ENCODE measurements at regions not wholly inside any gene's neighbourhood (a gene's known extent, or its start where the extent isn't known, plus 50 kb on each side); places are given as distances from the start of the nearest gene placed in this dataset.

GRCh38 chr14:97581016-97581415 lies 783.8 kb downstream of the VRK1 start:
- DNase-seq (ENCODE audit: low spot score): no peak

- DNase-seq (ENCODE audit: low spot score): no peak
Observed at GRCh38 chr14:97582022-97582421, 784.8 kb downstream of the VRK1 start.

GRCh38 chr14:97584528-97584927 lies 787.3 kb downstream of the VRK1 start:
- DNase-seq (ENCODE audit: low spot score): no peak

GRCh38 chr14:97592341-97592980 lies 795.3 kb downstream of the VRK1 start:
- DNase-seq (ENCODE audit: low spot score): no peak

GRCh38 chr14:97594306-97594705 lies 797.1 kb downstream of the VRK1 start:
- DNase-seq (ENCODE audit: low spot score): no peak

GRCh38 chr14:97602438-97603117 lies 805.4 kb downstream of the VRK1 start:
- no peak for DNase-seq (ENCODE audit: low spot score)

GRCh38 chr14:97603201-97603600 lies 806.0 kb downstream of the VRK1 start:
- no peak for DNase-seq (ENCODE audit: low spot score)

- DNase-seq (ENCODE audit: low spot score): no peak
Observed at GRCh38 chr14:97604731-97605130, 807.5 kb downstream of the VRK1 start.

GRCh38 chr14:97618401-97618800 lies 821.2 kb downstream of the VRK1 start:
- no peak for DNase-seq (ENCODE audit: low spot score)

GRCh38 chr14:97618917-97619690 lies 821.9 kb downstream of the VRK1 start:
- no peak for DNase-seq (ENCODE audit: low spot score)

- DNase-seq (ENCODE audit: low spot score): no peak
Observed at GRCh38 chr14:97620066-97620465, 822.9 kb downstream of the VRK1 start.

GRCh38 chr14:97624985-97625384 lies 827.8 kb downstream of the VRK1 start:
- DNase-seq (ENCODE audit: low spot score): no peak

GRCh38 chr14:97625477-97625876 lies 828.3 kb downstream of the VRK1 start:
- no peak for DNase-seq (ENCODE audit: low spot score)

GRCh38 chr14:97626088-97626487 lies 828.9 kb downstream of the VRK1 start:
- DNase-seq (ENCODE audit: low spot score): no peak

GRCh38 chr14:97630249-97630648 lies 833.1 kb downstream of the VRK1 start:
- DNase-seq (ENCODE audit: low spot score): no peak

- DNase-seq (ENCODE audit: low spot score): no peak
Observed at GRCh38 chr14:97633131-97633738, 836.1 kb downstream of the VRK1 start.

GRCh38 chr14:97634751-97635150 lies 837.6 kb downstream of the VRK1 start:
- no peak for DNase-seq (ENCODE audit: low spot score)

- no peak for DNase-seq (ENCODE audit: low spot score)
Observed at GRCh38 chr14:97638864-97639263, 841.7 kb downstream of the VRK1 start.

GRCh38 chr14:97640031-97640430 lies 842.8 kb downstream of the VRK1 start:
- no peak for DNase-seq (ENCODE audit: low spot score)

GRCh38 chr14:97641827-97642226 lies 844.6 kb downstream of the VRK1 start:
- DNase-seq (ENCODE audit: low spot score): no peak

- DNase-seq (ENCODE audit: low spot score): no peak
Observed at GRCh38 chr14:97642631-97643030, 845.4 kb downstream of the VRK1 start.

- DNase-seq (ENCODE audit: low spot score): no peak
Observed at GRCh38 chr14:97644365-97644764, 847.2 kb downstream of the VRK1 start.

GRCh38 chr14:97649752-97650151 lies 852.6 kb downstream of the VRK1 start:
- no peak for DNase-seq (ENCODE audit: low spot score)
